Rectal smooth muscle tissue (tissue), 1 donor: ENCODE measurements at regions not wholly inside any gene's neighbourhood (a gene's known extent, or its start where the extent isn't known, plus 50 kb on each side); places are given as distances from the start of the nearest gene placed in this dataset.

Experiments used
- H3K27ac ChIP-seq: one replicate; pipeline ENCODE4 v1.7.0; 2013; ENCODE audit warnings: low read depth, low read length, inconsistent platforms
- H3K27me3 ChIP-seq: one replicate; pipeline ENCODE4 v1.7.0; 2013; ENCODE audit warnings: low read length; ENCODE audit not compliant: control insufficient read depth, insufficient read depth
- H3K36me3 ChIP-seq: one replicate; pipeline ENCODE4 v1.7.0; 2013; ENCODE audit warnings: low read length; ENCODE audit not compliant: control insufficient read depth, insufficient read depth
- H3K4me1 ChIP-seq: one replicate; pipeline ENCODE4 v1.7.0; 2013; ENCODE audit warnings: low read length; ENCODE audit not compliant: control insufficient read depth, insufficient read depth
- H3K4me3 ChIP-seq: one replicate; pipeline ENCODE4 v1.7.0; 2013; ENCODE audit warnings: low read length
- H3K9ac ChIP-seq: one replicate; pipeline ENCODE4 v1.7.0; 2013; ENCODE audit warnings: low read length

GRCh38 chr15:94582368-94582767 lies 351.0 kb downstream of the MCTP2 start:
- no peaks in the 10 kb centered on the region for H3K27me3 ChIP-seq
- no peaks in the 10 kb centered on the region for H3K4me1 ChIP-seq
- no peak overlapping the region for H3K27ac ChIP-seq

GRCh38 chr15:94584833-94585244 lies 353.5 kb downstream of the MCTP2 start:
- Histone ChIP-seq H3K4me3 (no peak overlapping the region), H3K27me3 (no peaks in the 10 kb centered on the region), H3K4me1 (no peaks in the 10 kb centered on the region), H3K9ac (no peak overlapping the region), H3K36me3 (no peaks in the 10 kb centered on the region), H3K27ac (no peak overlapping the region)

More at GRCh38 chr15:94582368-94582767, 351.0 kb downstream of the MCTP2 start:
- no peaks in the 10 kb centered on the region for H3K36me3 ChIP-seq
- no peak overlapping the region for H3K9ac ChIP-seq
- H3K4me3 ChIP-seq: no peak overlapping the region

GRCh38 chr15:94586099-94586498 lies 354.7 kb downstream of the MCTP2 start:
- Histone ChIP-seq H3K27me3 (no peaks in the 10 kb centered on the region), H3K9ac (no peak overlapping the region), H3K4me1 (no peaks in the 10 kb centered on the region), H3K36me3 (no peaks in the 10 kb centered on the region), H3K4me3 (no peak overlapping the region), H3K27ac (no peak overlapping the region)

GRCh38 chr15:94587113-94587512 lies 355.8 kb downstream of the MCTP2 start:
- no peak overlapping the region for H3K27ac ChIP-seq
- H3K9ac ChIP-seq: no peak overlapping the region
- no peaks in the 10 kb centered on the region for H3K4me1 ChIP-seq
- no peak overlapping the region for H3K4me3 ChIP-seq
- H3K36me3 ChIP-seq: no peaks in the 10 kb centered on the region
- no peaks in the 10 kb centered on the region for H3K27me3 ChIP-seq

GRCh38 chr15:94588993-94589392 lies 357.6 kb downstream of the MCTP2 start:
- Histone ChIP-seq H3K36me3 (no peaks in the 10 kb centered on the region), H3K4me3 (no peak overlapping the region), H3K4me1 (no peaks in the 10 kb centered on the region), H3K27ac (no peak overlapping the region), H3K27me3 (no peaks in the 10 kb centered on the region), H3K9ac (no peak overlapping the region)

GRCh38 chr15:94592495-94592894 lies 361.1 kb downstream of the MCTP2 start:
- no peak overlapping the region for H3K27ac ChIP-seq
- no peak overlapping the region for H3K9ac ChIP-seq
- H3K4me3 ChIP-seq: no peak overlapping the region
- H3K27me3 ChIP-seq: no peaks in the 10 kb centered on the region
- H3K36me3 ChIP-seq: no peaks in the 10 kb centered on the region
- H3K4me1 ChIP-seq: no peaks in the 10 kb centered on the region

GRCh38 chr15:94596707-94597106 lies 365.3 kb downstream of the MCTP2 start:
- H3K36me3 ChIP-seq: no peaks in the 10 kb centered on the region
- no peak overlapping the region for H3K9ac ChIP-seq
- peaks cover 3% of the 10 kb centered on the region for H3K27me3 ChIP-seq
- H3K27ac ChIP-seq: no peak overlapping the region
- no peaks in the 10 kb centered on the region for H3K4me1 ChIP-seq
- H3K4me3 ChIP-seq: no peak overlapping the region

GRCh38 chr15:94600505-94600904 lies 369.1 kb downstream of the MCTP2 start:
- H3K36me3 ChIP-seq: no peaks in the 10 kb centered on the region
- H3K27ac ChIP-seq: no peak overlapping the region
- H3K4me1 ChIP-seq: no peaks in the 10 kb centered on the region
- no peak overlapping the region for H3K4me3 ChIP-seq
- H3K27me3 ChIP-seq: peaks cover 3% of the 10 kb centered on the region
- H3K9ac ChIP-seq: no peak overlapping the region

GRCh38 chr15:94602754-94603470 lies 371.6 kb downstream of the MCTP2 start:
- Histone ChIP-seq H3K27me3 (peaks cover 2% of the 10 kb centered on the region), H3K27ac (no peak overlapping the region)

GRCh38 chr15:94606286-94606685 lies 374.9 kb downstream of the MCTP2 start:
- Histone ChIP-seq H3K27me3 (no peaks in the 10 kb centered on the region), H3K27ac (no peak overlapping the region), H3K9ac (no peak overlapping the region), H3K4me3 (no peak overlapping the region), H3K36me3 (no peaks in the 10 kb centered on the region), H3K4me1 (no peaks in the 10 kb centered on the region)

More at GRCh38 chr15:94602754-94603470, 371.6 kb downstream of the MCTP2 start:
- H3K4me1 ChIP-seq: no peaks in the 10 kb centered on the region
- no peaks in the 10 kb centered on the region for H3K36me3 ChIP-seq
- H3K4me3 ChIP-seq: no peak overlapping the region
- H3K9ac ChIP-seq: no peak overlapping the region

- Histone ChIP-seq H3K27me3 (no peaks in the 10 kb centered on the region), H3K36me3 (no peaks in the 10 kb centered on the region), H3K4me3 (no peak overlapping the region), H3K4me1 (no peaks in the 10 kb centered on the region), H3K27ac (no peak overlapping the region), H3K9ac (no peak overlapping the region)
These were observed 375.9 kb downstream of the MCTP2 start for GRCh38 chr15:94607176-94607654.

- Histone ChIP-seq H3K9ac (no peak overlapping the region), H3K27ac (no peak overlapping the region), H3K4me3 (no peak overlapping the region), H3K27me3 (no peaks in the 10 kb centered on the region), H3K4me1 (no peaks in the 10 kb centered on the region), H3K36me3 (no peaks in the 10 kb centered on the region)
These were observed 378.7 kb downstream of the MCTP2 start for GRCh38 chr15:94610069-94610468.

GRCh38 chr15:94610485-94610884 lies 379.1 kb downstream of the MCTP2 start:
- no peak overlapping the region for H3K9ac ChIP-seq
- H3K4me1 ChIP-seq: no peaks in the 10 kb centered on the region
- no peak overlapping the region for H3K27ac ChIP-seq
- H3K4me3 ChIP-seq: no peak overlapping the region
- no peaks in the 10 kb centered on the region for H3K36me3 ChIP-seq
- H3K27me3 ChIP-seq: no peaks in the 10 kb centered on the region
